SU-DHL-6 (cell line): ENCODE measurements at regions not wholly inside any gene's neighbourhood (a gene's known extent, or its start where the extent isn't known, plus 50 kb on each side); places are given as distances from the start of the nearest gene placed in this dataset.
"Not testable (repeated sequence)": the region's sequence is repeated elsewhere in the genome, so short reads cannot be mapped to it uniquely, and the experiment has no call there.

Experiments
- H2AFZ ChIP-seq: fragments of 200-600 bp; sonication (generic); 2 replicates; pipeline ENCODE4 v1.6.1; 2014; ENCODE audit warnings: low read depth, mild to moderate bottlenecking, moderate library complexity, mixed read lengths, antibody characterized with exemption, low read length; ENCODE audit not compliant: severe bottlenecking
- H3F3A ChIP-seq: fragments of 200-600 bp; shearing (Covaris generic); 2 replicates; pipeline ENCODE4 v1.6.0; 2016; ENCODE audit warnings: antibody characterized with exemption, mild to moderate bottlenecking; ENCODE audit not compliant: insufficient read depth
- H3K27ac ChIP-seq: fragments of 200-600 bp; sonication (generic); 2 replicates; pipeline ENCODE4 v1.5.1; 2016; ENCODE audit warnings: low read depth, mild to moderate bottlenecking, low read length, moderate library complexity, mixed read lengths
- H3K27me3 ChIP-seq: fragments of 200-600 bp; sonication (generic), shearing (Covaris generic); 2 replicates; pipeline ENCODE4 v1.6.0; 2014; ENCODE audit warnings: mild to moderate bottlenecking, low read length
- H3K36me3 ChIP-seq: fragments of 200-600 bp; sonication (generic); 2 replicates; pipeline ENCODE4 v1.6.1; 2014; ENCODE audit warnings: mild to moderate bottlenecking, low read length, mixed read lengths
- H3K4me2 ChIP-seq: fragments of 300-600, 200-600 bp; shearing (Covaris generic), sonication (generic); 2 replicates; pipeline ENCODE4 v1.6.0; 2014; ENCODE audit warnings: low read length, low read depth, mild to moderate bottlenecking; ENCODE audit not compliant: poor library complexity, severe bottlenecking
- H3K4me3 ChIP-seq: fragments of 200-600 bp; sonication (generic); 2 replicates; pipeline ENCODE4 v1.5.1; 2014; ENCODE audit warnings: antibody characterized with exemption, low read length, mild to moderate bottlenecking, mixed read lengths; ENCODE audit not compliant: insufficient read depth, poor library complexity, severe bottlenecking
- H3K79me2 ChIP-seq: fragments of 200-600 bp; sonication (generic); 2 replicates; pipeline ENCODE4 v1.6.1; 2014; ENCODE audit warnings: mild to moderate bottlenecking, low read length, moderate library complexity; ENCODE audit not compliant: insufficient read depth
- H3K9ac ChIP-seq: fragments of 200-600 bp; sonication (generic); 2 replicates; pipeline ENCODE4 v1.7.0; 2014; ENCODE audit warnings: mild to moderate bottlenecking, low read length
- H3K9me2 ChIP-seq: fragments of 200-600 bp; sonication (generic); replicated peaks from 2 replicates; pipeline ENCODE4 v1.6.1; 2014; ENCODE audit warnings: low read length; ENCODE audit not compliant: insufficient read depth
- H3K9me3 ChIP-seq: fragments of 200-600 bp; sonication (generic); 2 replicates; pipeline ENCODE4 v1.6.1; 2014; ENCODE audit warnings: low read length, mixed read lengths; ENCODE audit not compliant: insufficient read depth
- H4K20me1 ChIP-seq: fragments of 200-600 bp; sonication (generic); 2 replicates; pipeline ENCODE4 v1.6.1; 2014; ENCODE audit warnings: low read depth, mild to moderate bottlenecking, antibody characterized with exemption, low read length, moderate library complexity, mixed read lengths
- CTCF ChIP-seq: fragments of 200-600 bp; sonication (generic); IDR thresholded peaks from one replicate; pipeline ENCODE4 v1.5.1; 2017; ENCODE audit warnings: antibody characterized with exemption, mild to moderate bottlenecking, low read length, moderate library complexity; ENCODE audit not compliant: insufficient read depth, poor library complexity, severe bottlenecking
- EZH2phosphoT487 ChIP-seq: fragments of 200-600 bp; sonication (generic), shearing (Covaris generic); conservative IDR thresholded peaks from 2 replicates; pipeline ENCODE4 v1.6.1; 2018; ENCODE audit warnings: mild to moderate bottlenecking, antibody characterized with exemption, low read length, moderate library complexity, mixed read lengths

- H3K4me2 ChIP-seq: no peak overlapping the region
- no peaks in the 10 kb centered on the region for H3K36me3 ChIP-seq
- no peak overlapping the region for H2AFZ ChIP-seq
- H3K9me3 ChIP-seq: no peaks in the 10 kb centered on the region
- no peak for TF ChIP-seq EZH2phosphoT487
- TF ChIP-seq CTCF: no peak
- H3K79me2 ChIP-seq: no peaks in the 10 kb centered on the region
- H4K20me1 ChIP-seq: no peaks in the 10 kb centered on the region
- no peak overlapping the region for H3K9ac ChIP-seq
- no peaks in the 10 kb centered on the region for H3K9me2 ChIP-seq
- no peak overlapping the region for H3K27ac ChIP-seq
- no peaks in the 10 kb centered on the region for H3K27me3 ChIP-seq
- H3F3A ChIP-seq: no peaks in the 10 kb centered on the region
- no peak overlapping the region for H3K4me3 ChIP-seq
These were observed 373.2 kb downstream of the NPIPA8 start for GRCh38 chr16:17963185-17963836.

- Histone ChIP-seq H3K9me2 (no peaks in the 10 kb centered on the region), H3F3A (no peaks in the 10 kb centered on the region), H3K9me3 (no peaks in the 10 kb centered on the region), H3K9ac (no peak overlapping the region), H3K36me3 (no peaks in the 10 kb centered on the region), H3K4me2 (no peak overlapping the region), H3K4me3 (no peak overlapping the region), H3K27me3 (no peaks in the 10 kb centered on the region), H4K20me1 (no peaks in the 10 kb centered on the region), H2AFZ (no peak overlapping the region), H3K27ac (no peak overlapping the region), H3K79me2 (no peaks in the 10 kb centered on the region)
- TF ChIP-seq EZH2phosphoT487: no peak
- TF ChIP-seq CTCF: no peak
These were observed 373.8 kb downstream of the NPIPA8 start for GRCh38 chr16:17962726-17963125.

GRCh38 chr16:17961822-17962221 is 374.7 kb downstream of the NPIPA8 start:
- H3K27ac ChIP-seq, H4K20me1 ChIP-seq, H3K27me3 ChIP-seq, H3K9ac ChIP-seq, H3K36me3 ChIP-seq, H3K9me2 ChIP-seq, H3K79me2 ChIP-seq, H2AFZ ChIP-seq, H3K9me3 ChIP-seq, H3K4me3 ChIP-seq, H3K4me2 ChIP-seq, H3F3A ChIP-seq: not testable (repeated sequence)

- Histone ChIP-seq H3F3A (no peaks in the 10 kb centered on the region), H3K4me3 (no peak overlapping the region), H3K27ac (no peak overlapping the region), H3K79me2 (no peaks in the 10 kb centered on the region), H3K27me3 (no peaks in the 10 kb centered on the region), H3K9me2 (no peaks in the 10 kb centered on the region), H3K4me2 (no peak overlapping the region), H2AFZ (no peak overlapping the region), H3K36me3 (no peaks in the 10 kb centered on the region), H3K9me3 (no peaks in the 10 kb centered on the region), H3K9ac (no peak overlapping the region), H4K20me1 (no peaks in the 10 kb centered on the region)
- no peak for TF ChIP-seq CTCF
- TF ChIP-seq EZH2phosphoT487: no peak
These were observed 385.2 kb downstream of the NPIPA8 start for GRCh38 chr16:17951378-17951777.
